K562 (cell line): ENCODE measurements at regions not wholly inside any gene's neighbourhood (a gene's known extent, or its start where the extent isn't known, plus 50 kb on each side); places are given as distances from the start of the nearest gene placed in this dataset.

Experiments used
- ATAC-seq: fragments of 200-7000 bp; cut with Tn5 transposase; 3 replicates; pipeline ENCODE4 v1.9.1; 2020; ENCODE audit warnings: moderate library complexity
- BruUV-seq: library from RNA; stranded (reverse); fragments of 400-500 nt; replicated peaks from 2 replicates; lab custom pipeline; 2021; lab: Mats Ljungman, UMichigan
- CTCF ChIA-PET: fragments of 300-600 bp; formaldehyde crosslinking; extraction: SDS; loops from one replicate; lab custom pipeline; 2021; ENCODE audit warnings: low intra/inter-chr PET ratio; lab: Yijun Ruan, JAX
- POLR2A ChIA-PET: fragments of 300-600, 350-650 bp; sonication (Branson Sonifier 250); formaldehyde crosslinking; extraction: SDS; loops from one replicate; lab custom pipeline; 2021; ENCODE audit warnings: antibody characterized with exemption, inconsistent platforms; lab: Yijun Ruan, JAX
- DNase-seq, 4 experiments: peaks; one replicate each; pipeline versions ENCODE4 v3.0.0 to v3.0.0-alpha.2; 2011 to 2018; ENCODE audit warnings: low spot score in 3 of 4, mixed read lengths in 3 of 4; ENCODE audit errors: extremely low read depth in 1 of 4
- FAIRE-seq: peaks from 2 replicates; lab custom pipeline; 2011; peaks lifted over from hg19 to GRCh38; lab: Jason Lieb, UNC
- H2AFZ ChIP-seq: 2 replicates; pipeline ENCODE4 v1.6.0; 2011; ENCODE audit warnings: low read depth, low read length, control low read depth, inconsistent platforms
- H3K27ac ChIP-seq: fragments of 200-600 bp; 3 replicates; pipeline ENCODE4 v1.8.0; 2011; ENCODE audit warnings: low read depth, mild to moderate bottlenecking, control low read depth, inconsistent platforms, low read length, moderate library complexity, mixed read lengths; ENCODE audit errors: extremely low read depth
- H3K27me3 ChIP-seq, 2 experiments: fragments of 300-600 bp in 1 of 2; 2 replicates in 1 of 2; 3 replicates in 1 of 2; pipeline versions ENCODE4 v1.6.0 to v1.8.0; 2011; ENCODE audit warnings: inconsistent platforms in 2 of 2, low read length in 2 of 2, mild to moderate bottlenecking in 1 of 2, mixed read lengths in 1 of 2, moderate library complexity in 1 of 2; ENCODE audit not compliant: control insufficient read depth in 2 of 2, insufficient read depth in 2 of 2
- H3K36me3 ChIP-seq: fragments of 300-600 bp; 3 replicates; pipeline ENCODE4 v1.8.0; 2011; ENCODE audit warnings: mild to moderate bottlenecking, low read length, inconsistent platforms; ENCODE audit not compliant: control insufficient read depth, insufficient read depth
- H3K4me1 ChIP-seq, 2 experiments: fragments of 200-600 bp in 1 of 2; replicated peaks in 1 of 2; 2 replicates in 1 of 2; 3 replicates in 1 of 2; pipeline versions ENCODE4 v1.5.1 to v1.8.0; 2011; ENCODE audit warnings: inconsistent platforms in 2 of 2, low read length in 2 of 2, mild to moderate bottlenecking in 1 of 2, mixed read lengths in 1 of 2, moderate library complexity in 1 of 2; ENCODE audit not compliant: control insufficient read depth in 2 of 2, insufficient read depth in 2 of 2
- H3K4me2 ChIP-seq: 2 replicates; pipeline ENCODE4 v1.6.1; 2011; ENCODE audit warnings: low read length, control low read depth, inconsistent platforms, mixed read lengths; ENCODE audit not compliant: insufficient read depth
- H3K4me3 ChIP-seq: fragments of 200-600 bp; sonication (generic), shearing (Covaris generic); 2 replicates; pipeline ENCODE4 v1.5.1; 2016; ENCODE audit warnings: control low read depth, inconsistent platforms
- H3K79me2 ChIP-seq: fragments of 200-600 bp; 3 replicates; pipeline ENCODE4 v1.8.0; 2011; ENCODE audit warnings: low read length, inconsistent platforms; ENCODE audit not compliant: control insufficient read depth, insufficient read depth
- H3K9ac ChIP-seq, 2 experiments: 2 replicates each; pipeline versions ENCODE4 v1.6.0 to v1.6.1; 2011; ENCODE audit warnings: low read depth in 2 of 2, low read length in 2 of 2, control low read depth in 1 of 2, inconsistent platforms in 1 of 2, mild to moderate bottlenecking in 1 of 2, mixed read lengths in 1 of 2; ENCODE audit not compliant: insufficient read depth in 1 of 2
- H3K9me1 ChIP-seq: one replicate; pipeline ENCODE4 v1.6.0; 2011; ENCODE audit warnings: inconsistent platforms, mild to moderate bottlenecking, low read length, moderate library complexity; ENCODE audit not compliant: control insufficient read depth, insufficient read depth
- H3K9me3 ChIP-seq: replicated peaks from 2 replicates; pipeline ENCODE4 v1.5.1; 2011; ENCODE audit warnings: low read depth, low read length, inconsistent platforms; ENCODE audit not compliant: control insufficient read depth, insufficient read depth
- H4K20me1 ChIP-seq: replicated peaks from 2 replicates; pipeline ENCODE4 v1.6.1; 2011; ENCODE audit warnings: low read length, inconsistent platforms, mixed read lengths; ENCODE audit not compliant: control insufficient read depth, insufficient read depth
- GABPB2 ChIP-seq: fragments of 250-450 bp; sonication (Bioruptor Pico); conservative IDR thresholded peaks from 2 replicates; pipeline ENCODE4 v1.5.1; 2021; ENCODE audit warnings: mild to moderate bottlenecking
- HNRNPL ChIP-seq: fragments of 200-400 bp; formaldehyde crosslinking; IDR thresholded peaks from 2 replicates; pipeline ENCODE4 v1.6.1; 2017; ENCODE audit warnings: low read depth, mild to moderate bottlenecking, low read length
- HOXB6 ChIP-seq: fragments of 250-450 bp; sonication (Bioruptor Pico); IDR thresholded peaks from 2 replicates; pipeline ENCODE4 v1.5.1; 2022; ENCODE audit warnings: mild to moderate bottlenecking, borderline replicate concordance
- NR2F6 ChIP-seq: fragments of 450-650 bp; formaldehyde crosslinking; IDR thresholded peaks from 2 replicates; pipeline ENCODE4 v1.4.0; 2020; ENCODE audit warnings: mild to moderate bottlenecking
- PHTF2 ChIP-seq: fragments of 250-450 bp; sonication (Bioruptor Pico); IDR thresholded peaks from 2 replicates; pipeline ENCODE4 v1.5.0; 2021; ENCODE audit warnings: mild to moderate bottlenecking
- PTRF ChIP-seq: fragments of 450-650 bp; IDR thresholded peaks from 2 replicates; pipeline ENCODE4 v1.6.1; 2016; ENCODE audit warnings: mild to moderate bottlenecking, missing genetic modification characterization, missing compliant biosample characterization
- TCF7L2 ChIP-seq: fragments of 150-350 bp; IDR thresholded peaks from 2 replicates; pipeline ENCODE4 v1.6.1; 2016; ENCODE audit warnings: low read depth, mild to moderate bottlenecking, low read length, moderate library complexity
- ZNF224 ChIP-seq: sonication (generic); formaldehyde crosslinking; IDR thresholded peaks from 2 replicates; pipeline ENCODE4 v1.8.0; 2022; ENCODE audit warnings: mild to moderate bottlenecking, missing genetic modification reagents
- WGBS: fragments of 100-300 bp; shearing (Covaris generic); methylation state at CpG from one replicate; pipeline ENCODE4 v1.1.6; 2016; ENCODE audit warnings: low coverage, mixed read lengths; ENCODE audit not compliant: insufficient coverage; ENCODE audit errors: missing lambda C conversion rate; 5-methylcytosine and 5-hydroxymethylcytosine counted together
- in situ Hi-C: fragments of 300-500 bp; cut with MboI; formaldehyde crosslinking; loops from 4 replicates; pipeline ENCODE4 v1.15.0; 2018; ENCODE audit warnings: inconsistent platforms, mixed read lengths
- intact Hi-C: fragments of 100-400 bp; cut with micrococcal nuclease; formaldehyde crosslinking; loops from 2 replicates; pipeline ENCODE4 v1.14.2; 2022
- TF ChIP-seq, protein P1 (sequence below): fragments of 250-450 bp; sonication (Bioruptor Pico); IDR thresholded peaks from 2 replicates; pipeline ENCODE4 v1.8.0; 2021; ENCODE audit warnings: moderate library complexity, mild to moderate bottlenecking, inconsistent platforms

DNA sequence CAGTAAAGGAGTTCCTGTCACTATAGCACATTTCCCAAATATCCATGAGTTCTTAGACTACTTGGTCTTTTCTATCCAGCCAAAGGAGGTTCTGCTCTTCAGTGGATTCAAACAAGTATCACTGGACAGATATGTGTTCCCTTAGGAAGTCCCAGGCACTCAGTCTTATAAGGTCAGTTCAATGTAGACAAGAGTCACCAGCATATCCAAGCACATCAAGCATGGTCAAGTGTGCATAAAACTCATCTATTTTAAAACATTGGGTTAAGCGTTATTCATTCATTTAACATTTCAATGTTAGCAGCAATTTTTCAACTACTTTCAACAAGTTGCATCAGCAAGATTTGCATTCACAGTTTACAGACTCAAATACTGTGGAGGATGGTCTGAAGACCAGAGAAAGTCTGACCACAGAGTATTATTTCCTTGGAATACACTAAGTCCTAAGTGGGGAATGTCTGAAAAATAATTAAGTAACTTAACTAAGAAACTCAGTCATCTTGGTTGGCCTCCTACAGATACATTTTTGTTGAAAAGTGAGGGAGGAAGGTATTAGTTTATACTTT lies 630.5 kb upstream of the IGFBP7 start (continued):
- no peak for TF ChIP-seq HOXB6 (CRISPR knock-in tag)

DNA sequence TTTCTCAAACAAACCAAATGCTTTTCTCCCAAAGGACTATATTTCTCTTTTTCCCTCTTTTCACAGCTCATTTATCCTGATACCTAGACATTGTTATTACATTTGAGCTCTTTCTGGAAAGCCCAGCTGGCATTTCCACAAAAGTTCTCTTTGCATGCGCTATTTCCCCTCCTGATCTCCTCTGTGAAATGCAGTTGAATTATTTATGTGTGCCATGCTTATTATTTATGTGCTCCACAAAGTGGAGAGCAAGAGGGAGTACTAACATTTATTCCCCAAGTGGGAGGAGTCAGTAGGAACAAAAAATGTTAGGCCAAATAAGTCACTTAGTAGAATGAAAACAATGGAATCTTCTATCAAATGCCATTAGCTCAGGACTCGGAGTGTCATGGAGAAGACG lies 626.6 kb upstream of the IGFBP7 start:
- FAIRE-seq (no peak), DNase-seq (no peak), ATAC-seq (no peak)
- Histone ChIP-seq H3K9me1 (no peaks in the 10 kb centered on the region), H3K36me3 (no peaks in the 10 kb centered on the region), H3K4me3 (no peak overlapping the region), H4K20me1 (no peaks in the 10 kb centered on the region), H3K9ac (no peak overlapping the region), H3K27ac (no peak overlapping the region), H3K9me3 (no peaks in the 10 kb centered on the region; the same call in 1 of the 2 replicates), H2AFZ (no peak overlapping the region), H3K4me2 (no peak overlapping the region), H3K4me1 (no peaks in the 10 kb centered on the region), H3K27me3 (no peaks in the 10 kb centered on the region), H3K79me2 (no peaks in the 10 kb centered on the region)
- WGBS, result 0% methylated on average over 3 of the region's 3 CpGs
- intact Hi-C loops (no loop called here), in situ Hi-C loops (no loop called here)
- CTCF ChIA-PET, result no interaction called here
- no TSS peak for BruUV-seq
- TF ChIP-seq HNRNPL, result no peak
- POLR2A ChIA-PET, result no interaction called here

DNA sequence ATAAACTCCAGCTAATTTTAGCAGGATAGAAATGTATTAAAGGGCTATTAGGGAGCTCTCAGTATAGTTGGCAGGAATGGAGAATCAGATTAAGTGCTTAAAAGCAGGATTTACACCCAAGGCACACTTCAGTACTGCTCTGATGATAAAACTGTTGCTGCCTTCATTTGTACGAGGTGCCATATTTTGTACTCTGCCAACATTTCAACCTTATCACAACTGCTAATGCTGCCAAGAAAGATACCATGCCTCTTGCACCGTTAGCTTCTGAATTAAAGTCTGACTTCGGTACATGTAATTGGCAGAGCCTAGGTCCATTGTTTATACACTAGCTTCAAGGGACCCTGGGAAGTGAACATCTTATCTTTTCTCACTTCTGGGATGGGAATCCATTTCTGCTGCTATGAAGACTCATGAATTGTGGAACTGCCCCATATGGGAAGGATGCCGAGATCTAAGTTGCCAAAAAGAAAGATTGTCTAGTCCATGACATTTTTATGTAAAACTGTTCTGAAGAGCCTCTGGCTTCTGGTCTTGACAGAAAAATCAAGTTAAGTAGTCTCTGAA lies 624.0 kb upstream of the IGFBP7 start:
- Histone ChIP-seq H3K27me3 (no peaks in the 10 kb centered on the region), H3K9ac (no peak overlapping the region), H3K36me3 (no peaks in the 10 kb centered on the region), H2AFZ (no peak overlapping the region), H3K4me3 (no peak overlapping the region), H3K9me3 (no peaks in the 10 kb centered on the region; the same call in 1 of the 2 replicates), H4K20me1 (no peaks in the 10 kb centered on the region), H3K79me2 (no peaks in the 10 kb centered on the region), H3K4me2 (no peak overlapping the region), H3K4me1 (no peaks in the 10 kb centered on the region), H3K27ac (no peak overlapping the region), H3K9me1 (no peaks in the 10 kb centered on the region)
- DNase-seq (no peak), ATAC-seq (no peak), FAIRE-seq (no peak)
- 0% methylated on average over 4 of the region's 4 CpGs for WGBS
- BruUV-seq, result no TSS peak
- ChIA-PET POLR2A (no interaction called here), CTCF (no interaction called here)
- intact Hi-C loops (no loop called here), in situ Hi-C loops (no loop called here)
- TF ChIP-seq NR2F6 (CRISPR knock-in tag) (no peak), TCF7L2 (no peak), PTRF (tag) (no peak), PHTF2 (CRISPR knock-in tag) (no peak), GABPB2 (CRISPR knock-in tag) (no peak), ZNF224 (CRISPR knock-in tag) (no peak)
- TF ChIP-seq, protein P1, sequence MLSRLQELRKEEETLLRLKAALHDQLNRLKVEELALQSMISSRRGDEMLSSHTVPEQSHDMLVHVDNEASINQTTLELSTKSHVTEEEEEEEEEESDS (CRISPR knock-in tag), result no peak
